Thyroid gland (tissue), 4 donors: ENCODE measurements at regions not wholly inside any gene's neighbourhood (a gene's known extent, or its start where the extent isn't known, plus 50 kb on each side); places are given as distances from the start of the nearest gene placed in this dataset.

Experiments
- POLR2A ChIP-seq, 2 donors: fragments of 450-650 bp; IDR thresholded peaks; one replicate each; pipeline ENCODE4 v1.6.1; 2017; ENCODE audit warnings: antibody characterized with exemption in 2 of 2, mild to moderate bottlenecking in 2 of 2, moderate library complexity in 1 of 2
- TF ChIP-seq, protein P1 (sequence below), 6 experiments: fragments of 200-600 bp in 3 of 6; fragments of 450-650 bp in 3 of 6; sonication (generic) in 3 of 6; IDR thresholded peaks; one replicate each; pipeline ENCODE4 v1.5.1; 2016 to 2019; ENCODE audit warnings: antibody characterized with exemption in 6 of 6, mild to moderate bottlenecking in 2 of 6, inconsistent platforms in 1 of 6, moderate library complexity in 1 of 6

DNA sequence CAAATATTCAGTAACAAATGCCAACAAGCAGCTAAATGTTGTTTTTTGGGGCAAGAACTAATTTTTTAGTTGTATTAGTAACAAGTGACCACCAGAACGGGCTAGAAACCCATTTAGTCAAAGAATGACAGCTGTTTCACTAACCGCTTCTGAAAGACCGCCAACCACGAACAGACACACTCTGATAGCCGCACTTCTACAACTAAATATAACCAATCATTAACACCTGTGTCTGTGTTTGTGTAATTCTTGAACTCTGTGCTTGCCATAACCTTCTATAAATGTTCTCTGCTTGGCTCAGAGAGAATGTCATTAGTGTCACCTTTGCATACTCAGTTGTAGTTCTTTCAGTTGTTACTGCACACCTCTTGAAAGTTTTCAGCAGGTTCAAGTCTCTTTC lies 526.3 kb upstream of the LRRTM1 start:
- TF ChIP-seq, protein P1, sequence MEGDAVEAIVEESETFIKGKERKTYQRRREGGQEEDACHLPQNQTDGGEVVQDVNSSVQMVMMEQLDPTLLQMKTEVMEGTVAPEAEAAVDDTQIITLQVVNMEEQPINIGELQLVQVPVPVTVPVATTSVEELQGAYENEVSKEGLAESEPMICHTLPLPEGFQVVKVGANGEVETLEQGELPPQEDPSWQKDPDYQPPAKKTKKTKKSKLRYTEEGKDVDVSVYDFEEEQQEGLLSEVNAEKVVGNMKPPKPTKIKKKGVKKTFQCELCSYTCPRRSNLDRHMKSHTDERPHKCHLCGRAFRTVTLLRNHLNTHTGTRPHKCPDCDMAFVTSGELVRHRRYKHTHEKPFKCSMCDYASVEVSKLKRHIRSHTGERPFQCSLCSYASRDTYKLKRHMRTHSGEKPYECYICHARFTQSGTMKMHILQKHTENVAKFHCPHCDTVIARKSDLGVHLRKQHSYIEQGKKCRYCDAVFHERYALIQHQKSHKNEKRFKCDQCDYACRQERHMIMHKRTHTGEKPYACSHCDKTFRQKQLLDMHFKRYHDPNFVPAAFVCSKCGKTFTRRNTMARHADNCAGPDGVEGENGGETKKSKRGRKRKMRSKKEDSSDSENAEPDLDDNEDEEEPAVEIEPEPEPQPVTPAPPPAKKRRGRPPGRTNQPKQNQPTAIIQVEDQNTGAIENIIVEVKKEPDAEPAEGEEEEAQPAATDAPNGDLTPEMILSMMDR (IDR thresholded peaks at IDR 0.05), result no peak
- TF ChIP-seq POLR2A (IDR thresholded peaks at IDR 0.05), result no peak
